Thoracic aorta (tissue), 2 donors: ENCODE measurements at regions not wholly inside any gene's neighbourhood (a gene's known extent, or its start where the extent isn't known, plus 50 kb on each side); places are given as distances from the start of the nearest gene placed in this dataset.

Experiments
- ATAC-seq: fragments of 150-250 bp; one replicate; pipeline ENCODE4 v1.8.0; 2017; ENCODE audit warnings: low read depth; ENCODE audit not compliant: insufficient number of reproducible peaks, low FRiP score
- DNase-seq: peaks from one replicate; pipeline ENCODE4 v3.0.0-alpha.2; 2020; ENCODE audit warnings: low spot score
- H3K27ac ChIP-seq, 2 donors: fragments of 200-600 bp; sonication (generic); 1 replicate in 1 of 2; 2 replicates in 1 of 2; pipeline ENCODE4 v1.5.1; 2016; ENCODE audit warnings: mild to moderate bottlenecking in 2 of 2, moderate library complexity in 2 of 2
- H3K27me3 ChIP-seq: fragments of 200-600 bp; sonication (generic); replicated peaks from 2 replicates; pipeline ENCODE4 v1.6.0; 2016; ENCODE audit warnings: mild to moderate bottlenecking; ENCODE audit not compliant: insufficient read depth
- H3K36me3 ChIP-seq: fragments of 200-600 bp; sonication (generic); one replicate; pipeline ENCODE4 v1.5.1; 2016
- H3K4me1 ChIP-seq, 2 donors: fragments of 200-600 bp; sonication (generic); 1 replicate in 1 of 2; 2 replicates in 1 of 2; pipeline versions ENCODE4 v1.5.1 to v1.6.0; 2016; ENCODE audit warnings: low read depth in 2 of 2, mild to moderate bottlenecking in 1 of 2; ENCODE audit not compliant: control insufficient read depth in 1 of 2
- H3K4me3 ChIP-seq: fragments of 200-600 bp; sonication (generic); 2 replicates; pipeline ENCODE4 v1.5.1; 2016; ENCODE audit warnings: mild to moderate bottlenecking
- H3K9me3 ChIP-seq: fragments of 200-600 bp; sonication (generic); 2 replicates; pipeline ENCODE4 v1.5.1; 2016
- TF ChIP-seq, protein P1 (sequence below): fragments of 200-600 bp; sonication (generic); IDR thresholded peaks from one replicate; pipeline ENCODE4 v1.5.1; 2019; ENCODE audit warnings: antibody characterized with exemption

DNA sequence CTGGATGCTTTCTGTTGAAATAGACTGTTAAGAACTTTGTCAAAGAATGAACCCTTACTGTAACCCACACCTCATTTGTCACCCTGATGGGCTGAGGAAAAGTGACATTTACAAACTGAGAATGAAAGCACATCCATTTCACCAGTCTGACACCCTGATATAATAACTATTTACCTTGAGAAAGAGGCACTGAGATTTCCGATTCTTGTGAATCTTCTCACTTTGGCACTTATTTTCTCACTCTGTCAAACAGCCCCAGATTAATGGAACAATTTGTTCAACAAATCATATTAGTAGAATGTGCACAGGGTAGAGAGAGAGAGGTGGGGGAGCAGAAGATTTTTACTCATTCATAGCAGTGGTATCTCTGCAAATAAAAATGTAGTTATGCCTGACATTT lies 606.9 kb downstream of the MCTP2 start:
- H3K36me3 ChIP-seq, result no peaks in the 10 kb centered on the region
- ATAC-seq, result no peak
- TF ChIP-seq, protein P1, sequence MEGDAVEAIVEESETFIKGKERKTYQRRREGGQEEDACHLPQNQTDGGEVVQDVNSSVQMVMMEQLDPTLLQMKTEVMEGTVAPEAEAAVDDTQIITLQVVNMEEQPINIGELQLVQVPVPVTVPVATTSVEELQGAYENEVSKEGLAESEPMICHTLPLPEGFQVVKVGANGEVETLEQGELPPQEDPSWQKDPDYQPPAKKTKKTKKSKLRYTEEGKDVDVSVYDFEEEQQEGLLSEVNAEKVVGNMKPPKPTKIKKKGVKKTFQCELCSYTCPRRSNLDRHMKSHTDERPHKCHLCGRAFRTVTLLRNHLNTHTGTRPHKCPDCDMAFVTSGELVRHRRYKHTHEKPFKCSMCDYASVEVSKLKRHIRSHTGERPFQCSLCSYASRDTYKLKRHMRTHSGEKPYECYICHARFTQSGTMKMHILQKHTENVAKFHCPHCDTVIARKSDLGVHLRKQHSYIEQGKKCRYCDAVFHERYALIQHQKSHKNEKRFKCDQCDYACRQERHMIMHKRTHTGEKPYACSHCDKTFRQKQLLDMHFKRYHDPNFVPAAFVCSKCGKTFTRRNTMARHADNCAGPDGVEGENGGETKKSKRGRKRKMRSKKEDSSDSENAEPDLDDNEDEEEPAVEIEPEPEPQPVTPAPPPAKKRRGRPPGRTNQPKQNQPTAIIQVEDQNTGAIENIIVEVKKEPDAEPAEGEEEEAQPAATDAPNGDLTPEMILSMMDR, result no peak
- peak overlapping the region; percentile 80 to 89 for H3K27ac ChIP-seq
- DNase-seq, result no peak
- H3K4me3 ChIP-seq, result no peak overlapping the region
- H3K4me1 ChIP-seq, result peaks cover 33 to 45% of the 10 kb centered on the region in 2 donors
- H3K27me3 ChIP-seq, result no peaks in the 10 kb centered on the region
- H3K9me3 ChIP-seq, result no peaks in the 10 kb centered on the region

DNA sequence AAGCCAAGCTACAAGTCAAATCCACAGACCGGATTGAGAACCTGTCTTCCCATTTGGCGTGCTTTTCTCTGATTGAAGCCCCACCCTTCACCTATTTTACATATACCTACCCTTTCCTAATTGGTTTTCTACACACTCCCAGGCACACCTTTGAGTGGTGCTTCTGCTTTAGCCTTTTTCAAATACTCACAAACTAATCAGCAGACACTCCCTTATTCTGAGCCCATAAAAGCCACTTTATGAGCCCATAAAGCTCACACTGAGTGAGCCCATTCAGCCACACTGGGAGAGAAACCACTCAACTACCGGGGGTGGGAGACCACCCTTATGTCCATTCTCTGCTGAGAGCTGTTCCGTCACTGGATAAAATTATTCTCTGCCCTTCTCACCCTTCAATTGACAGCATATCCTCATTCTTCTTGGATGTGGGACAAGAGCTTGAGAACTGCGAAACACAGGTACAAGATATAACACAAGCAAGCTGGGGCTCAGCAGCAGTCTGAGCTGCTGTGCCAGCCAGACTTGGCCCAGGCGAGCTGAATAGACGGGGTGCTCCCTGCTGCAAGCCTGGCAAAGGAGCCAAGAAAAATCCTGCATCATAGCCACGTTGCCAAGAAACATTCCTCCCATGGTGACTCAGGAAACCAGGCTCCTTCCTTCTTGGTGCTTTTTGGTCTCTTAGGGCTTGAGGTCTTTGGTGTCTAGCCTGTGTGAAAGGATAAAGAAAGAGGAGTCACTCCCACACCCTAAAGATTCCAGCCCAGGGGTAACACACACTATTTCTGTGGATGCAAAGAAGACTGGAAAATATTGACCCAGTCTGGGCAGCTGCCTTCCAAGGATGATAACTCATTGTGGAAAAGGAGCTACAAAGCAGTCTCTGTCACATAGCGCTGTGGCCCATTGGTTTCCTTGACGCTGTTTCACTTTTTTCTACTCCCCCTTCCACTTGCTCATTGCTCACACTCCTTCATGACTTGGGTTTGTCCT lies 609.7 kb downstream of the MCTP2 start:
- Histone ChIP-seq H3K36me3 (no peaks in the 10 kb centered on the region), H3K4me1 (peaks cover 36 to 45% of the 10 kb centered on the region in 2 donors), H3K27me3 (no peaks in the 10 kb centered on the region), H3K4me3 (no peak overlapping the region), H3K9me3 (no peaks in the 10 kb centered on the region), H3K27ac (peak overlapping the region; percentile 80 to 89)
- DNase-seq (peak; percentile 21), ATAC-seq (peak; percentile 85)
- TF ChIP-seq, protein P1, result no peak

DNA sequence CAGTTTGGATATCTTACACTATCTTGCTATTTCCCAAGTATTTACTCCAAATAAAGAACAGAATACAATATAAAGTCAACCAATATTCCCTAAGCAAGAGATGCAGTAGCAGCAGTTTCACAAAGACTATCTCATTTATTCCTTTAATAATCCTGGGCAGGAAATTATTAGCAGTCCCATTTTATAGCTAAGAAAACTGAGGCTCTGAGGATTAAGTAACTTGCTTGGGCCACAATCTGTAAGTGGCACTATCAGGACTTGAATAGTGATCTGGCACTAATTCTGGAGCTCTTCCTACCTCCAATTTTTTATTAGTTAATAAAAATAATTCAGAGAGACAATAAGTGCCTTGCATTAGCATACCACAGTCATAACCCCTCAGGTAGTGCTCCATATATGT lies 611.7 kb downstream of the MCTP2 start:
- H3K9me3 ChIP-seq, result no peaks in the 10 kb centered on the region
- H3K4me1 ChIP-seq, result peaks cover 36 to 40% of the 10 kb centered on the region in 2 donors
- H3K36me3 ChIP-seq, result no peaks in the 10 kb centered on the region
- TF ChIP-seq, protein P1, result no peak
- no peak for ATAC-seq
- DNase-seq, result no peak
- peak overlapping the region; percentile 89 for H3K27ac ChIP-seq
- no peaks in the 10 kb centered on the region for H3K27me3 ChIP-seq
- H3K4me3 ChIP-seq, result no peak overlapping the region

DNA sequence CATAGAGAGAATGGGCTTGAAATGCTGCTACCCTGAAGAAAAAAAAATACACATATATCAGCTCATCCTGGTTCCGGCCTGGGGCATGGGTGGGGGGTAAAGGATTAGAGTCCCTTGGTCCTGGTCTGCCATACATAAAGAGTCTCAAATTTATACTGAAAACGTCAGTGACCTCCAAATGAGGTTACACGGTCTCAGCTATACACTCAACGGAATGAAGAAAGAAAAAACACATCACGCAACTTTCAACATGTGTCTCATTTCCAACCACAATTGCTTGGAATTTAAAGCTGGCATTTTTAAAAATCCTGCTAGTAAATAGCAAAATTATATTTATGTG lies 612.8 kb downstream of the MCTP2 start:
- Histone ChIP-seq H3K27me3 (no peaks in the 10 kb centered on the region), H3K4me1 (peaks cover 27 to 29% of the 10 kb centered on the region in 2 donors), H3K4me3 (peak overlapping the region; percentile 69), H3K9me3 (no peaks in the 10 kb centered on the region), H3K36me3 (no peaks in the 10 kb centered on the region), H3K27ac (peak overlapping the region; percentile 85 to 89)
- DNase-seq, result no peak
- ATAC-seq, result no peak
- TF ChIP-seq, protein P1, result no peak

DNA sequence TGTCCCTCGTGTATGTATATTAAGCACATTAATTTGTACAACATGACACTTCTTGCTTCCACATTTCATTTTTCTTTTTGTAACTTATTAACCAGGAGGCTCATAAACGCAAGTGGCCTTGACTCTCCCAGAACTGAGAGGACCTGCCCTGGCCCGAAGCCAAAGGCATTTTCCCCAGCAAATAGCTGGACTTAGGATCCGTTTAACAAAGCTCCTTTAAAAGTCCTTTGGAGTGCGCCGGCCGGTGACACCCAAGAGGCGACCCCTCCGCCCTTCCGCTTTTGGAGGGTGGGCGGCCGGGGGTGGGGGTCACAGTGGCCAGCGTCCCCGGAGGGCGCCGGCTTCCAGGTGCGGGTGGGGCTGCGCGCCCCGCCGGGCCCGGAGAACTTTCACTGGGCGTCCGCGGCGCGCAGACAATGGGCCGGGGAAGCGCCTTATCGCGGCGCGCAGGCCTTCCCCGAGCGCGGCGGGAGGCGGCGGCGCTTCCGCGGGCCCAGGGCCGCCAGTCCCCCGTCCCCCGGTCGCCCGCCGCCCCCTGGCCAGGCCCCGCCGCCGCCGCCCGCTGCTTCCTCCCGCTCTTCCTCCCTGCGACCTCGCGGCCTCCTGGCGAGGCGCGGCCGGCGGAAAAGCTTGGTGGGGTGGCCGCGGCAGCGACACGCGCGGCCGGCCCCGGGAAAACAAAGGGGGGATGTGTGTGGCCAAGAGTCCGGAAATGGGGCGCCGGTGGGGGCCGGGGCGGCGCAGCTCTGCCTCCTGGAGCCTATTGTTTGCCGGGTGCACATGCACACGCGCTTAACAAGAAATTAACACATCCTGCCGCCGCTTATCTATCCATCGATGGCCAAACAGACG lies 613.4 kb downstream of the MCTP2 start:
- Histone ChIP-seq H3K9me3 (no peaks in the 10 kb centered on the region), H3K36me3 (no peaks in the 10 kb centered on the region), H3K27ac (peak overlapping the region; percentile 85 to 89), H3K4me1 (peaks cover 21 to 23% of the 10 kb centered on the region in 2 donors), H3K27me3 (no peaks in the 10 kb centered on the region), H3K4me3 (peak overlapping the region; percentile 69)
- TF ChIP-seq, protein P1, result no peak
- no peak for ATAC-seq
- DNase-seq, result no peak
